ENCODE measurements at regions not wholly inside any gene's neighbourhood (a gene's known extent, or its start where the extent isn't known, plus 50 kb on each side); places are given as distances from the start of the nearest gene placed in this dataset.

DNA sequence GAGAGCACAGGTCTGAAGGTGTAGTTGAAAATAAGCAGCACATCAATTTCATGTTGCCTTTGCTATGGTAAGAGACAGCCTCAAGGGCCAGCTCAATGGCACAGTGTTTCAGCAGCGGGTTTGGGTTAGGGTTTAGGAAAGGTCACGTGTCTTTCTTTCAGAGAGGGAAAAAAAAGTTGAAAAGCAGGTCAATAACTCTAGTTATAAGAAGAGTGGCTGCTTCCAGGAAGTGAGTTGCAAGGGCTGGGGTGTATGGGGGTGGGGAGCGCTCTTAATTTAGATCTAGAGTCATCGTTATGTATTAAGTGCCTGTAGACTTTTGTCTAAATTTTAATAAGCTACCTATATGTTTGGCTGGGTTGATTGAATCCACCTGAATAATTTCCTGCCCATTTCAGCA lies 118.5 kb upstream of the SPAG17 start:
- Histone ChIP-seq H3F3A (ENCODE audit: control insufficient read depth, insufficient read depth) (no peaks in the 10 kb centered on the region), H3K36me3 (ENCODE audit: control insufficient read depth, low read length) (no peaks in the 10 kb centered on the region), H3K79me2 (ENCODE audit: control insufficient read depth, low read length) (no peaks in the 10 kb centered on the region), H3K9me2 (replicated peaks; ENCODE audit: control insufficient read depth, low read length) (no peaks in the 10 kb centered on the region), H3K27ac (ENCODE audit: low read depth, low read length) (no peak overlapping the region), H4K20me1 (ENCODE audit: control insufficient read depth, insufficient read depth, low read depth, low read length) (no peaks in the 10 kb centered on the region), H3K4me1 (ENCODE audit: control insufficient read depth, low read length) (no peaks in the 10 kb centered on the region), H3K9me3 (ENCODE audit: control insufficient read depth, insufficient read depth, low read length) (no peaks in the 10 kb centered on the region), H3K27me3 (ENCODE audit: control insufficient read depth, low read length) (no peaks in the 10 kb centered on the region), H3K4me3 (ENCODE audit: low read length) (no peak overlapping the region), H3K4me2 (ENCODE audit: low read length) (no peak overlapping the region)
- TF ChIP-seq, protein P1, sequence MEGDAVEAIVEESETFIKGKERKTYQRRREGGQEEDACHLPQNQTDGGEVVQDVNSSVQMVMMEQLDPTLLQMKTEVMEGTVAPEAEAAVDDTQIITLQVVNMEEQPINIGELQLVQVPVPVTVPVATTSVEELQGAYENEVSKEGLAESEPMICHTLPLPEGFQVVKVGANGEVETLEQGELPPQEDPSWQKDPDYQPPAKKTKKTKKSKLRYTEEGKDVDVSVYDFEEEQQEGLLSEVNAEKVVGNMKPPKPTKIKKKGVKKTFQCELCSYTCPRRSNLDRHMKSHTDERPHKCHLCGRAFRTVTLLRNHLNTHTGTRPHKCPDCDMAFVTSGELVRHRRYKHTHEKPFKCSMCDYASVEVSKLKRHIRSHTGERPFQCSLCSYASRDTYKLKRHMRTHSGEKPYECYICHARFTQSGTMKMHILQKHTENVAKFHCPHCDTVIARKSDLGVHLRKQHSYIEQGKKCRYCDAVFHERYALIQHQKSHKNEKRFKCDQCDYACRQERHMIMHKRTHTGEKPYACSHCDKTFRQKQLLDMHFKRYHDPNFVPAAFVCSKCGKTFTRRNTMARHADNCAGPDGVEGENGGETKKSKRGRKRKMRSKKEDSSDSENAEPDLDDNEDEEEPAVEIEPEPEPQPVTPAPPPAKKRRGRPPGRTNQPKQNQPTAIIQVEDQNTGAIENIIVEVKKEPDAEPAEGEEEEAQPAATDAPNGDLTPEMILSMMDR (IDR thresholded peaks at IDR 0.05; ENCODE audit: low read depth, low read length, poor library complexity, severe bottlenecking), result no peak
- TF ChIP-seq EZH2phosphoT487 (IDR thresholded peaks at IDR 0.05; ENCODE audit: borderline replicate concordance, low read length), result no peak

DNA sequence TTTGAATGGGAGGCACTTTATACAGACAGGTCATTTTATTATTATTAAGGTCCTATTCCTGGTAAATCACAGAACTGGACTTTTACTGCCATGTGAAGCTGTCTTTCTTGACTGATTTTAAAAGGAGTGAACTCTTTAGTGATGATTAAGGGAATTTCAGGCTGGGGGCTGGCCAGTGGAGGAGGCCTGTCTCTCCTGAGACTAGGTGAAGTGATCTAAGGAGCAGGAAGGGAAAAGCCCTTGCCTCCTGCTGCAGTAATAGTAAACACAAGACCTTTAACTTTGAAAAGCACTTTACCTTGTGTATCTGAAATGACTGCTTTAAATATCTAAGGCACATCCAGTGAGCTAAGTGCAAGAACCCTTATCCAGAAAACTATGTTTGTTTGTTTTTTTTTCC lies 118.0 kb upstream of the SPAG17 start:
- H3K4me3 ChIP-seq (ENCODE audit: low read length), result no peak overlapping the region
- no peak overlapping the region for H3K4me2 ChIP-seq (ENCODE audit: low read length)
- no peaks in the 10 kb centered on the region for H3K79me2 ChIP-seq (ENCODE audit: control insufficient read depth, low read length)
- H3K36me3 ChIP-seq (ENCODE audit: control insufficient read depth, low read length), result no peaks in the 10 kb centered on the region
- no peak overlapping the region for H3K27ac ChIP-seq (ENCODE audit: low read depth, low read length)
- no peaks in the 10 kb centered on the region for H3K9me3 ChIP-seq (ENCODE audit: control insufficient read depth, insufficient read depth, low read length)
- no peaks in the 10 kb centered on the region for H4K20me1 ChIP-seq (ENCODE audit: control insufficient read depth, insufficient read depth, low read depth, low read length)
- TF ChIP-seq EZH2phosphoT487 (IDR thresholded peaks at IDR 0.05; ENCODE audit: borderline replicate concordance, low read length), result no peak
- TF ChIP-seq, protein P1 (IDR thresholded peaks at IDR 0.05; ENCODE audit: low read depth, low read length, poor library complexity, severe bottlenecking), result no peak
- H3K27me3 ChIP-seq (ENCODE audit: control insufficient read depth, low read length), result no peaks in the 10 kb centered on the region
- H3F3A ChIP-seq (ENCODE audit: control insufficient read depth, insufficient read depth), result no peaks in the 10 kb centered on the region
- H3K4me1 ChIP-seq (ENCODE audit: control insufficient read depth, low read length), result no peaks in the 10 kb centered on the region
- no peaks in the 10 kb centered on the region for H3K9me2 ChIP-seq (replicated peaks; ENCODE audit: control insufficient read depth, low read length)

DNA sequence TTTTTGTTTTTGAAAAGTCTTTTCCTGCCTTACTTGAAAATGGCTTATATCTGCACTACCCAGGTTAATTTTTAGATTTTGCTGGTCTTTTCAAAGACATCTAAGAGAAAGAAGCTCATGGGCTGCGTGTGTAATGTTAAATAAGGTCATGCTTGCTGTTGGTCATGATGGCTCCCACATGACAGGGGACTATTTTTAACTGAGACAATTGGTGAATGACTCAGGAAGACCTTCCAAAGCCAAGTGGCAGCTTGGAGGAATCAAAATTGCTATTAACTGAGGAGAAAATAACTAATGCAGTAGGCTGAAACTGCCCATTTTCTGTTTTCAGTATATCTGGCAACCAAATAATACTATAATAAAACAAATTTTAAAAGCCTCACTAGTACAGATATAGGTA lies 117.1 kb upstream of the SPAG17 start:
- Histone ChIP-seq H3F3A (ENCODE audit: control insufficient read depth, insufficient read depth) (no peaks in the 10 kb centered on the region), H3K79me2 (ENCODE audit: control insufficient read depth, low read length) (no peaks in the 10 kb centered on the region), H3K4me1 (ENCODE audit: control insufficient read depth, low read length) (no peaks in the 10 kb centered on the region), H3K27ac (ENCODE audit: low read depth, low read length) (no peak overlapping the region), H3K4me3 (ENCODE audit: low read length) (no peak overlapping the region), H3K9me3 (ENCODE audit: control insufficient read depth, insufficient read depth, low read length) (no peaks in the 10 kb centered on the region), H4K20me1 (ENCODE audit: control insufficient read depth, insufficient read depth, low read depth, low read length) (no peaks in the 10 kb centered on the region), H3K4me2 (ENCODE audit: low read length) (no peak overlapping the region), H3K27me3 (ENCODE audit: control insufficient read depth, low read length) (no peaks in the 10 kb centered on the region), H3K9me2 (replicated peaks; ENCODE audit: control insufficient read depth, low read length) (no peaks in the 10 kb centered on the region), H3K36me3 (ENCODE audit: control insufficient read depth, low read length) (no peaks in the 10 kb centered on the region)
- TF ChIP-seq EZH2phosphoT487 (IDR thresholded peaks at IDR 0.05; ENCODE audit: borderline replicate concordance, low read length), result no peak
- TF ChIP-seq, protein P1 (IDR thresholded peaks at IDR 0.05; ENCODE audit: low read depth, low read length, poor library complexity, severe bottlenecking), result no peak

DNA sequence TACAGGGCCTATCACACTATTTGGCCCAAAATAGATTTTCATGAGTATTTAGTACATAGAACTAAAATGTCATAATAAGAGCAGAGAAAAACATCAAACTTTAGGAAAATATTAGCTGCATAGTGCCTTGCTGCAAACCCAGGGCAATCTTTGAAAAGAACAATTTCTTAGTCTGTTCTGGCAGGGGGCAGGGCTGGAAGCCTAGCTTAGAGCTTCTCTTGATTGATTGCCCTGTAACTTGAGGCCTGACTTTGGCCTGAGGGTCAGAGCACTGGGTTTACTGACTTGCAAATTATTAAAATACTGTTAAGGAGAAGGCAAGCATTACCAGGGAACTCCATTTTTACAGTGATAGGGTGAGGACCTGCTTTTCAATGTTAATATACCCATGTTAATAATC lies 115.8 kb upstream of the SPAG17 start:
- Histone ChIP-seq H3K27ac (ENCODE audit: low read depth, low read length) (no peak overlapping the region), H3K36me3 (ENCODE audit: control insufficient read depth, low read length) (no peaks in the 10 kb centered on the region), H4K20me1 (ENCODE audit: control insufficient read depth, insufficient read depth, low read depth, low read length) (no peaks in the 10 kb centered on the region), H3F3A (ENCODE audit: control insufficient read depth, insufficient read depth) (no peaks in the 10 kb centered on the region), H3K4me3 (ENCODE audit: low read length) (no peak overlapping the region), H3K9me3 (ENCODE audit: control insufficient read depth, insufficient read depth, low read length) (no peaks in the 10 kb centered on the region), H3K4me2 (ENCODE audit: low read length) (no peak overlapping the region), H3K4me1 (ENCODE audit: control insufficient read depth, low read length) (no peaks in the 10 kb centered on the region), H3K9me2 (replicated peaks; ENCODE audit: control insufficient read depth, low read length) (no peaks in the 10 kb centered on the region), H3K27me3 (ENCODE audit: control insufficient read depth, low read length) (no peaks in the 10 kb centered on the region), H3K79me2 (ENCODE audit: control insufficient read depth, low read length) (no peaks in the 10 kb centered on the region)
- TF ChIP-seq EZH2phosphoT487 (IDR thresholded peaks at IDR 0.05; ENCODE audit: borderline replicate concordance, low read length), result no peak
- TF ChIP-seq, protein P1 (IDR thresholded peaks at IDR 0.05; ENCODE audit: low read depth, low read length, poor library complexity, severe bottlenecking), result no peak
